ENCODE measurements at regions not wholly inside any gene's neighbourhood (a gene's known extent, or its start where the extent isn't known, plus 50 kb on each side); places are given as distances from the start of the nearest gene placed in this dataset.

DNA sequence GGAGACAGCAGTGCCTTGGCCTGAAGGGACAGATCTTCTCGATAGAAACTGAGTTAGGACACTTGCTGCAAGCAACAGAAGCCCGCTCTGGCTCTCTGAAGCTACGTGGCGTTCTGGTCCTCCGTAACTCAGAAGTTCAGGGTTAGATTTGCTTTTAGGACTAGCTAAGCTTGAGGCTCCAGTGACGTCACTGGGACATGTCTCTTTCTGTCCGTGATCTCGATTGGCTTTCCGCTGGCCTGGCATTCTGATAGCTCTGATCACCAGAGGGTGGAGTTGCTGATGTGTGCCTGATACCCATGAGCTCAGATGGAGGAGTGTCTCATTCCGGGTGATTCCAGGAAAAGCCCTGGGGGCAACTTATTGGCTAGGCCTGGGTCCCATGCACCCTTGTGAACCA is 75.0 kb downstream of the GLI2 start:
- no peaks in the 10 kb centered on the region for H3K27me3 ChIP-seq (ENCODE audit: insufficient read depth, low read depth, severe bottlenecking)

DNA sequence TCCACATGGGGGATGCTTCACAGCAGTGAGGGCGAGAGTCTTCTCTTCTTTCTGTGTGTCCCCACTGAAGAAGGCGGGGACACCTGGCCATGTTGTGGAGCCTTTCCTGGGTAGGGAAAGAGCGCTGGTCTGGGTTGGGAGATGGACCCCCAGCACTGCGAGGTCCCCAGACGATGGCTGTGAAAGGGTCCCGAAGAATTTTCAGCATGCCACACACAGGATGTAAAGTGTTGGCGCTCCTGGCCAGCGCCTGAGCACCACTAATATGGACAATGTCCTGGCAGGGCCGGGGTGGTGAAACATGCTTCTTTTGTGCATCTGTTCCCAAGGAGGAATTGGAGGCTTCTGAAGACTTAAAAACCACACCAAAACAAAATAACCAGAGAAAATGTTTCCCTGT is 77.2 kb downstream of the GLI2 start:
- DNase-seq = no peak
- Histone ChIP-seq H3K4me3 (ENCODE audit: low read depth, low read length) (no peak overlapping the region), H3K9me3 (ENCODE audit: severe bottlenecking) (no peaks in the 10 kb centered on the region), H3K36me3 (no peaks in the 10 kb centered on the region), H3K27ac (no peak overlapping the region), H3K27me3 (ENCODE audit: insufficient read depth, low read depth, severe bottlenecking) (no peaks in the 10 kb centered on the region)
- TF ChIP-seq, protein P1, sequence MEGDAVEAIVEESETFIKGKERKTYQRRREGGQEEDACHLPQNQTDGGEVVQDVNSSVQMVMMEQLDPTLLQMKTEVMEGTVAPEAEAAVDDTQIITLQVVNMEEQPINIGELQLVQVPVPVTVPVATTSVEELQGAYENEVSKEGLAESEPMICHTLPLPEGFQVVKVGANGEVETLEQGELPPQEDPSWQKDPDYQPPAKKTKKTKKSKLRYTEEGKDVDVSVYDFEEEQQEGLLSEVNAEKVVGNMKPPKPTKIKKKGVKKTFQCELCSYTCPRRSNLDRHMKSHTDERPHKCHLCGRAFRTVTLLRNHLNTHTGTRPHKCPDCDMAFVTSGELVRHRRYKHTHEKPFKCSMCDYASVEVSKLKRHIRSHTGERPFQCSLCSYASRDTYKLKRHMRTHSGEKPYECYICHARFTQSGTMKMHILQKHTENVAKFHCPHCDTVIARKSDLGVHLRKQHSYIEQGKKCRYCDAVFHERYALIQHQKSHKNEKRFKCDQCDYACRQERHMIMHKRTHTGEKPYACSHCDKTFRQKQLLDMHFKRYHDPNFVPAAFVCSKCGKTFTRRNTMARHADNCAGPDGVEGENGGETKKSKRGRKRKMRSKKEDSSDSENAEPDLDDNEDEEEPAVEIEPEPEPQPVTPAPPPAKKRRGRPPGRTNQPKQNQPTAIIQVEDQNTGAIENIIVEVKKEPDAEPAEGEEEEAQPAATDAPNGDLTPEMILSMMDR (IDR thresholded peaks at IDR 0.05; ENCODE audit: low read depth, low read length) = no peak

More for the DNA sequence above, 75.0 kb downstream of the GLI2 start:
- DNase-seq = no peak
- no peak overlapping the region for H3K27ac ChIP-seq
- TF ChIP-seq, protein P1 (IDR thresholded peaks at IDR 0.05; ENCODE audit: low read depth, low read length) = no peak
- no peaks in the 10 kb centered on the region for H3K36me3 ChIP-seq
- no peaks in the 10 kb centered on the region for H3K9me3 ChIP-seq (ENCODE audit: severe bottlenecking)
- H3K4me3 ChIP-seq (ENCODE audit: low read depth, low read length) = no peak overlapping the region

DNA sequence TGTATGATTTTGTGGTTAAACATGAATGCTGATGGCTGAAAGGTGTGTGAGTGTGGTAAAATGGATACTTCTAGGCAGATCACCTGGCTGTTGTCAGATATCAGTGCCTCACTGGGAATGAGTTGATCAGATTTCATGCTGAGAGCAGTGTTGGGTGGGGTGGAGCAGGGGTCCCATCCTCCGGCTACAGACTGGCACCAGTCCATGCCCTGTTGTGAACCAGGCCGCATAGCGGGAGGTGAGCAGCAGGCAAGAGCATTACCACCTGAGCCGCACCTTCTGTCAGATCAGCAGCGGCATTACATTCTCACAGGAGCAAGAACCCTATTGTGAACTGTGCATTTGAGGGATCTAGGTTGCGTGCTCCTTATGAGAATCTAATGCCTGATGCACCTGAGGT is 78.7 kb downstream of the GLI2 start:
- no peak overlapping the region for H3K4me3 ChIP-seq (ENCODE audit: low read depth, low read length)
- DNase-seq = no peak
- TF ChIP-seq, protein P1 (IDR thresholded peaks at IDR 0.05; ENCODE audit: low read depth, low read length) = no peak
- H3K36me3 ChIP-seq = no peaks in the 10 kb centered on the region
- no peaks in the 10 kb centered on the region for H3K27me3 ChIP-seq (ENCODE audit: insufficient read depth, low read depth, severe bottlenecking)
- H3K27ac ChIP-seq = no peak overlapping the region
- H3K9me3 ChIP-seq (ENCODE audit: severe bottlenecking) = no peaks in the 10 kb centered on the region

DNA sequence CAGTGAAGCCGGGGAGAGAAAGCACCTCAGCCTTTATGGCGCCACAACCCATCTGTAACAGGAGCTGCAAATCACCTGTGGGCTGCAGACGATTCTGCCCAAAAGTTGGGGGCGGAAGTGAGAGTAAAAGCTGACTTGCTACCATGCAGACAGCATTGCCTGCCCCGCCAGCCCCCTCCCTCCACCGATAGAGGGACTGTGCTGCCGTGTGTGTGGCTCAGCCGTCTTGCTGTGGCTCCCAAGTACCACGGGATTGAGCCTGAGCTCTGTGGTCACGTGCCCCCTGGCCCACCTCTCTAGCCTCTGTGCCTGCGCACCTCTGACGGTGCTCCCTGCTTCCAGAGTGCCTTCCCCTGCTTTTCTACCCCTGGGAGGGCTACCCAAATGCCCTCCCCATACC is 79.6 kb downstream of the GLI2 start:
- Histone ChIP-seq H3K27me3 (ENCODE audit: insufficient read depth, low read depth, severe bottlenecking) (no peaks in the 10 kb centered on the region), H3K4me3 (ENCODE audit: low read depth, low read length) (no peak overlapping the region), H3K27ac (no peak overlapping the region), H3K9me3 (ENCODE audit: severe bottlenecking) (no peaks in the 10 kb centered on the region), H3K36me3 (no peaks in the 10 kb centered on the region)
- no peak for DNase-seq
- TF ChIP-seq, protein P1 (IDR thresholded peaks at IDR 0.05; ENCODE audit: low read depth, low read length) = no peak

DNA sequence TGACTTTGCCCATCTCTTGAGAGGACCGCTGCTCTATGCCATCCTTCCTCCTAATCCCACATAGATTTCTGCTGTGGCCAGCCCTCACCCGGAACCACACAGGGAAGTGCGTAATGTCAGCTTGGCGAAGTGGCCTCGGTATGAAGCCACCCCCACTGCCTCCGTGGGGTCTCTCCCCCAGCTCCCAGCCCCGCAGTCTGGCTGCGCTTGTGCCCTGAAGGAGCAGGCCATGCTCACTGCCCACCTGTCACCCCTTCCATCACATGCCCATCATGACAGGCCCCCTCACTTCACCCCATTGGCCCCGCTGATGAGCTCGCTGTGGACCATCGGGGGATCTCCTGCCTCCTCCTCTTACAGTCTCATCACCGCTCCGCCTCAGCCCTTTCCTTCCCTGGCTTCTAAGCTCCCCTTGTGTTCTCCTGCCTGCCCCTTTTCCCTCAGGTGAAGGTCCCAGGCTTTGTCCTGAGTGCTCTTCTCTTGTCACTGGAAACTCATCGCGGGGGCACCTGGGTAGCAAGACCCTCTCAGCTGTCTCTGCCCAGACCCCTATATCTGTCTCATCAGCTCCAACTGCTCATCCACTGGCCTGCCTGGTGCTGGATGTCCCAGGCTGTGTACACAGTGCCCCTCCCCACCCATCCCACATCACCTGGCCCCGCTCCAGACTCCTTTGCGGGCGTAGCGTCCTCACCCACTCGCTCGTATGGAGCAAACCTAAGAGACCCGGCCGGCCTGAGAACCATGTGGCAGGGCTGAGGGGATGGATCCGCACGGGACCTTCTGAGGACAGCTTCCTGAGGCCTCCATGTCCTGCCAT is 81.7 kb downstream of the GLI2 start:
- Histone ChIP-seq H3K4me3 (ENCODE audit: low read depth, low read length) (no peak overlapping the region), H3K9me3 (ENCODE audit: severe bottlenecking) (no peaks in the 10 kb centered on the region), H3K36me3 (no peaks in the 10 kb centered on the region), H3K27me3 (ENCODE audit: insufficient read depth, low read depth, severe bottlenecking) (no peaks in the 10 kb centered on the region), H3K27ac (no peak overlapping the region)
- TF ChIP-seq, protein P1 (IDR thresholded peaks at IDR 0.05; ENCODE audit: low read depth, low read length) = no peak
- DNase-seq = no peak

DNA sequence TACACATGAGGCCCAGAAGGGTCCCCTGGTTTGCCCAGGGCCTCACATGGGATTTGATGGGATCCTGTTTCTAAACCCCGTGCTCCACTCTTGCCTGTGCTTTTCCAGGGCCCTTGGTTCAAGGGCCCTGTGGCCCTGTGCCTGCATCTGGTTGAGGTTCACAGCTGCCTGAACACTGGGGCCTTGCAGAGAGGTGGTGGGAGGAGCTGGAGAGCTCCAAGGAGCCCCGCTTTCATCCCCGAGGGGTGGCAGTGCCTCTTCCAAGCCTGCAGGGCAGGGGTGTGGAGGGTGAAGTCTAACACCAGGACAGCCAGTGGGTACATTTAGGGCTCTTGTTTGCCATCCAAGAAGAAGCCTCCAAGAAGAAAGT is 82.3 kb downstream of the GLI2 start:
- no peak overlapping the region for H3K27ac ChIP-seq
- H3K27me3 ChIP-seq (ENCODE audit: insufficient read depth, low read depth, severe bottlenecking) = no peaks in the 10 kb centered on the region
- H3K36me3 ChIP-seq = no peaks in the 10 kb centered on the region
- no peaks in the 10 kb centered on the region for H3K9me3 ChIP-seq (ENCODE audit: severe bottlenecking)
- TF ChIP-seq, protein P1 (IDR thresholded peaks at IDR 0.05; ENCODE audit: low read depth, low read length) = no peak
- no peak overlapping the region for H3K4me3 ChIP-seq (ENCODE audit: low read depth, low read length)
- DNase-seq = no peak
